Bronchial epithelial cell (primary cell): ENCODE measurements at regions not wholly inside any gene's neighbourhood (a gene's known extent, or its start where the extent isn't known, plus 50 kb on each side); places are given as distances from the start of the nearest gene placed in this dataset.

Experiments
- DNase-seq: peaks from one replicate; pipeline ENCODE4 v3.0.0-alpha.2; 2010; ENCODE audit warnings: low read depth
- FAIRE-seq: peaks from 2 replicates; lab custom pipeline; 2011; peaks lifted over from hg19 to GRCh38; lab: Jason Lieb, UNC
- H3K27me3 ChIP-seq: 2 replicates; pipeline ENCODE4 v1.5.1; 2011; ENCODE audit warnings: low read length; ENCODE audit not compliant: control insufficient read depth, insufficient read depth
- H3K36me3 ChIP-seq: 2 replicates; pipeline ENCODE4 v1.5.1; 2011; ENCODE audit warnings: low read length; ENCODE audit not compliant: control insufficient read depth, insufficient read depth
- H3K4me3 ChIP-seq: 2 replicates; pipeline ENCODE4 v1.5.1; 2011; ENCODE audit warnings: mild to moderate bottlenecking, low read depth, low read length, control low read depth
- TF ChIP-seq, protein P1 (sequence below): IDR thresholded peaks from 2 replicates; pipeline ENCODE4 v1.5.1; 2011; ENCODE audit warnings: mild to moderate bottlenecking, moderate library complexity, low read length, control low read depth, inconsistent platforms; ENCODE audit not compliant: insufficient read depth, severe bottlenecking

DNA sequence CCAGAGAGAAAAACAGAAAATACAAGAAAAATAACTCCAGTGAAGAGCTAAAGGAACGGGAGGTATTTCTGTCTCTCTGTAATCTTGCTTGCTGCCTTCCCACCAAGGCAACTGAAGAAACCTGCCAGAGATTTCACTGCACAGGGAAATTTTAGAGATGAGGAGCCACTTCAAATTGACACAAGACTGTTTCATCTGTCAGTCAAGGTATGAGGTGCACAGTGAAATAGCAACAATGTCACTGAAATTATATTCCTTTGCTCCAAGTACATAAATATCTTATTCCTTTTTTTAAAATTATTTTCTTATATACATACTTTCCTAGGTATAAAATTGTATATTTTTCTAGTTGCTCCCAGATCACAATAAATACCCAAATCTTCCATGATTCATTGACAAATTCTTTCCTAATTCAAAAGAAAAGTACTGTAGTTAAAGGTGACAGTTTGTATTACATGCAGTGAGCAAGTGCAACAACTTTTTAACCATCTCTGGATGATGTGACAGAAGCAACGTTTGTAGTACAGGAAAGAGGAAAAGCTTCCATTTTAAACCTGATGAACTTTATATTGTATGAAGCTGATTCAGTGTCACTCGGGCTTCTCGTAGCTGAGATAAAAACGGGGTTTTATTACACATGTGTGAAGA, 563.4 kb downstream of the TUSC7 start:
- Histone ChIP-seq H3K27me3 (no peaks in the 10 kb centered on the region), H3K36me3 (no peaks in the 10 kb centered on the region), H3K4me3 (no peak overlapping the region)
- DNase-seq = no peak
- TF ChIP-seq, protein P1, sequence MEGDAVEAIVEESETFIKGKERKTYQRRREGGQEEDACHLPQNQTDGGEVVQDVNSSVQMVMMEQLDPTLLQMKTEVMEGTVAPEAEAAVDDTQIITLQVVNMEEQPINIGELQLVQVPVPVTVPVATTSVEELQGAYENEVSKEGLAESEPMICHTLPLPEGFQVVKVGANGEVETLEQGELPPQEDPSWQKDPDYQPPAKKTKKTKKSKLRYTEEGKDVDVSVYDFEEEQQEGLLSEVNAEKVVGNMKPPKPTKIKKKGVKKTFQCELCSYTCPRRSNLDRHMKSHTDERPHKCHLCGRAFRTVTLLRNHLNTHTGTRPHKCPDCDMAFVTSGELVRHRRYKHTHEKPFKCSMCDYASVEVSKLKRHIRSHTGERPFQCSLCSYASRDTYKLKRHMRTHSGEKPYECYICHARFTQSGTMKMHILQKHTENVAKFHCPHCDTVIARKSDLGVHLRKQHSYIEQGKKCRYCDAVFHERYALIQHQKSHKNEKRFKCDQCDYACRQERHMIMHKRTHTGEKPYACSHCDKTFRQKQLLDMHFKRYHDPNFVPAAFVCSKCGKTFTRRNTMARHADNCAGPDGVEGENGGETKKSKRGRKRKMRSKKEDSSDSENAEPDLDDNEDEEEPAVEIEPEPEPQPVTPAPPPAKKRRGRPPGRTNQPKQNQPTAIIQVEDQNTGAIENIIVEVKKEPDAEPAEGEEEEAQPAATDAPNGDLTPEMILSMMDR = no peak
- FAIRE-seq = no peak

DNA sequence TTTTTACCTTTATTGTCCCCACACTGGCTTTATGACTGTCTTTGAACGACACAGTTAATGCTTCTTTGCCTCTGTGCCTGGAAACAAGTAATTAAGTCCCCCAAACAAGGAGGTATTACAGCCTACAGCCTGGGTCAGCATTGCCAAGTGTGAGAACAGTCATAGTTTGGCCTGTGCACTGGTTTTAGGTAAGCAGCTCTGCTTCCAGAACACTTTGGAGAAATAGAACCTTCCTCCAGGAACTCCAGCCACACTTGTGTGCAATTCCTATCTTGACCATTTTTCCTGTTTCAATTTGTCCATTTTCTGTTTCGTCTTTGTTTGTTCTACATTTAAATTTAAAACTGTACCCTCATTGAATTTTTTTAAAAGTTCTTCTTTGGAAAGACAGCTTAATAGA, 568.2 kb downstream of the TUSC7 start:
- DNase-seq (no peak), FAIRE-seq (no peak)
- H3K27me3 ChIP-seq = no peaks in the 10 kb centered on the region
- H3K4me3 ChIP-seq = no peak overlapping the region
- H3K36me3 ChIP-seq = no peaks in the 10 kb centered on the region
- TF ChIP-seq, protein P1 = no peak

DNA sequence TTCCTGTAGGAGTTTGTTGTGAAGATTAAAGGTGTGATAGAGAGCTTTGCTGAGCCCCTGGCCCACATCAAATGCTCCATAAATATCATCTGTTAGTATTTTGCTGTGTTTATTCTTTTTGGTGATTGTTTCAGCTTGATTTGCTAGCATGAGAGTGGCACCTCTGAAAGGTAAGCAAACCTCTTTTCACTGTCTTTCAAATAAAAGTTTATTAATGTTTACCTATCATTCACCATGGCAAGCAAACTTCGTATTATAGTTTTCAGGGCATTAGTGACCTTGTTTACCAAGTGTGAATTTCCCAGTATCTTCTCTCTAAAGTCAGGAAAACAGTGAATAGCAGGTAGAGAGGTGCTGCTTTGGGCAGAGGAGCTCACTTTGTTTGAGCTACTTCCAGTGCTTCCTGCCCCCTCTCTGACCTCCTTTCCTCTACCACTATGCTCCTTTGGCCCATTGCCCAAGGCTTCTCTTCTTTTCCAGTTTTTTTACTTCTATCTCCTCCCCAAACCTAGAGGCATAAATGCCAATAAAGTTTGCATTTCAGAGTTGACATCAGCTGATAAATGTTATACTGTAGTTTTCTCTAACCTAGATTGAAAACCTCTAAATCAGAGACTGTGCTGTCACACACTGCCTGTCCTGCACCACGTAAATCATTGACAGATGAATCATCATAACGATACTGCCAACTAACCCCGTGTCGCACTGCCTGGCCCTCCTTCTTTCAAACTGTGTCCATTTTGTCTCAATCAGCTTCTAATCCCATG, 569.0 kb downstream of the TUSC7 start:
- DNase-seq (peak; percentile 43), FAIRE-seq (peak; percentile 47)
- Histone ChIP-seq H3K27me3 (no peaks in the 10 kb centered on the region), H3K36me3 (no peaks in the 10 kb centered on the region), H3K4me3 (no peak overlapping the region)
- TF ChIP-seq, protein P1 = no peak

DNA sequence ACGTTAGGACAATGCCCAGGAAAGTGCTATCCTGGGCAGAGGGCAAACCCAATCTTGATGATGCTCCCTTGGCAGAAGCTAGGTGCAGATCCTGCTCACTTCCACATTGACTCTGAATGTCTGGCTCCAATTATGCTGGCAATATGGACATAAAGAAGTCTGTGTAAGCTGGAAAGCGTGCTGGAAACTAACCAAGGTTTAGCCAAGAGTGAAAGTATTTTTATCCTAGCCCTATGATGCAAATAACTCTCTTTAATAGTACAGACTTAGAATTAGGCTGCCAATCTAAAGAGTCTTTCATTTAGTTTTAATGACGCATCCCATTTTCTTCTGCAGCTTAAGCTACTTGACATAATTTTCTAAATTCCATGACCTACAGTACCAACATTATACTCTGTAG, 571.8 kb downstream of the TUSC7 start:
- FAIRE-seq (no peak), DNase-seq (no peak)
- H3K36me3 ChIP-seq = no peaks in the 10 kb centered on the region
- TF ChIP-seq, protein P1 = no peak
- no peak overlapping the region for H3K4me3 ChIP-seq
- no peaks in the 10 kb centered on the region for H3K27me3 ChIP-seq

DNA sequence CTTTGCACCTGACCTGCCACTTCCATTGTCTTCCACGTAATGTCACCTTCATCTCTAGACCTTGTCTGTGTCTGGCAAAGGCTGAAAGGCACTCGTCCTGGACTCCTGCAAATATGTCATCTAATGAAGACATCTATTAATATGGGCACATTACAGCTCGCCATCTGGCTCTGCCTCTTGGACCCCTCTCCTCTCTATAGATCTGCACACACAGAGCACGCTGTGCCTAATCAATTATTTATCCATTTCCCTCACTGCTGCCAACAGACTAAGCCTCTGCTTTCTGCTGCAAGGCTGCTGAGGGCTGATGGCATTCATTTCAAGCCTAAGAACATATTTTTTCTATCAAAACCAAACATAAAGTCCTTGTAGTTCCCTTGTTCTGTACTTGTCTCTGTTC, 573.0 kb downstream of the TUSC7 start:
- Histone ChIP-seq H3K27me3 (no peaks in the 10 kb centered on the region), H3K4me3 (no peak overlapping the region), H3K36me3 (no peaks in the 10 kb centered on the region)
- FAIRE-seq (no peak), DNase-seq (no peak)
- TF ChIP-seq, protein P1 = no peak
